ENCODE measurements at regions not wholly inside any gene's neighbourhood (a gene's known extent, or its start where the extent isn't known, plus 50 kb on each side); places are given as distances from the start of the nearest gene placed in this dataset.

DNA sequence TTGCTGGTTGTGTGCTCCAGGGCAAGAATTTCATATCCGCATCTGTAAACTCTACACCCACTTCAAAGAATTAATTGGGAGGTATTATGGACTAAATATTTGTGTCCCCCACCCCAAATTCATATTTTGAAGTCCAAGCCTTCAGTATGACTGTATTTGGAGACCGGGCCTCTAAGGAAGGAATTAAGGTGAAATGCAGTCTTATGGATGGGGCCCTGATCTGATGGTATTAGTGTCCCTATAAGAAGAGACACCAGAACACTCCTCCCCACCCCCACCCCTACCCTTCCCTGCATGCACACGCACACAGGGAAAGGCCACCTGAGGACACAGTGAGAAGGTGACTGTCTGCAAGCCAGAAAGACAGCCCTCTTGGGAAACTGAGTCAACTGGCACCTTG lies 332.4 kb downstream of the RPS6KC1 start:
- no peak for DNase-seq (ENCODE audit: low read depth)
- TF ChIP-seq, protein P1, sequence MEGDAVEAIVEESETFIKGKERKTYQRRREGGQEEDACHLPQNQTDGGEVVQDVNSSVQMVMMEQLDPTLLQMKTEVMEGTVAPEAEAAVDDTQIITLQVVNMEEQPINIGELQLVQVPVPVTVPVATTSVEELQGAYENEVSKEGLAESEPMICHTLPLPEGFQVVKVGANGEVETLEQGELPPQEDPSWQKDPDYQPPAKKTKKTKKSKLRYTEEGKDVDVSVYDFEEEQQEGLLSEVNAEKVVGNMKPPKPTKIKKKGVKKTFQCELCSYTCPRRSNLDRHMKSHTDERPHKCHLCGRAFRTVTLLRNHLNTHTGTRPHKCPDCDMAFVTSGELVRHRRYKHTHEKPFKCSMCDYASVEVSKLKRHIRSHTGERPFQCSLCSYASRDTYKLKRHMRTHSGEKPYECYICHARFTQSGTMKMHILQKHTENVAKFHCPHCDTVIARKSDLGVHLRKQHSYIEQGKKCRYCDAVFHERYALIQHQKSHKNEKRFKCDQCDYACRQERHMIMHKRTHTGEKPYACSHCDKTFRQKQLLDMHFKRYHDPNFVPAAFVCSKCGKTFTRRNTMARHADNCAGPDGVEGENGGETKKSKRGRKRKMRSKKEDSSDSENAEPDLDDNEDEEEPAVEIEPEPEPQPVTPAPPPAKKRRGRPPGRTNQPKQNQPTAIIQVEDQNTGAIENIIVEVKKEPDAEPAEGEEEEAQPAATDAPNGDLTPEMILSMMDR (IDR thresholded peaks at IDR 0.05; ENCODE audit: insufficient read depth, low read depth, low read length, missing control alignments): no peak
- no peak overlapping the region for H3K4me3 ChIP-seq (ENCODE audit: low read depth, low read length)

DNA sequence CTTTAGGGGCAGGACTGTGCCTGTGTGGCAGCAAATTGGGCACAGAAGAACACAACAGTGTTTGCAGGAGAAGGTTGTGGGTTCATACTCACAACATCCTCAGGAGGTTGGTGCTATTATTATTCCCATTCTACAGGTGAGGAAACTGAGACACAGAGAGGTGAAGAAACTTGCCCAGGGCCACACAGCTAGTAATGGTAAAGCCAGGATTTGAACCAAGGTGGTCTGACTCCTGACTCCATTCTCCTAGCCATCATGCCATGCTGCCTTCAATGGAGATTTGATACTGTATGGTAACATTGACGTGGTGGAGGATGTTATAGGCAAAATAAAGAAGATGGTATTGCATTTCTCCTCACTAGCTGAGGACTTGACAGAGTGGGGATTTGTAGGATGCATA lies 334.2 kb downstream of the RPS6KC1 start:
- TF ChIP-seq, protein P1 (IDR thresholded peaks at IDR 0.05; ENCODE audit: insufficient read depth, low read depth, low read length, missing control alignments): no peak

DNA sequence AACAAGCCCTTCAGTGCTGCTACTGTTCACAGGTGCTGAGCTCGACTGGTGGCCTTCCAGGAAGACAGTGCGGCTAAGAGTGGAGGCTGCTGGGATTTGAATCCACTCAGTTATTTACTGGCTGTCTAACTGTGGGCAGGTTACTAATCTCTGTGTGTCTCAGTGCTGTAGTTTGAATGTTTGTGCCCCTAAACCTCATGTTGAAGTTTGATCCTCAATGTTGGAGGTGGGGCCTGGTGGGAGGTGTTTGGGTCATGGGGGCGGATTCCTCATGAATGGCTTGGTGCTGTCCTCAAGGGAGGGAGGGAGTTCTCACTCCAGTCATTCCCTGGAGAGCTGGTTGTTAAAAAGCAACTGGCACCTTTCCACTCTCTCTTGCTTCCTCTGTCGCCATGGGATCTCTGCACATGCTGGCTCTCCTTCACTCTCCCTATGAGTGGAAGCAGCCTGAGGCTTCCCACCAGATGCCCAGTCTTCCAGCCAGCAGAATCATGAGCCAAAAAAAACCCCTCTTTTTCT lies 334.8 kb downstream of the RPS6KC1 start:
- TF ChIP-seq, protein P1 (IDR thresholded peaks at IDR 0.05; ENCODE audit: insufficient read depth, low read depth, low read length, missing control alignments): no peak
- DNase-seq (ENCODE audit: low read depth): no peak

More for the DNA sequence above, 334.2 kb downstream of the RPS6KC1 start:
- DNase-seq (ENCODE audit: low read depth): no peak
- H3K4me3 ChIP-seq (ENCODE audit: low read depth, low read length): no peak overlapping the region

DNA sequence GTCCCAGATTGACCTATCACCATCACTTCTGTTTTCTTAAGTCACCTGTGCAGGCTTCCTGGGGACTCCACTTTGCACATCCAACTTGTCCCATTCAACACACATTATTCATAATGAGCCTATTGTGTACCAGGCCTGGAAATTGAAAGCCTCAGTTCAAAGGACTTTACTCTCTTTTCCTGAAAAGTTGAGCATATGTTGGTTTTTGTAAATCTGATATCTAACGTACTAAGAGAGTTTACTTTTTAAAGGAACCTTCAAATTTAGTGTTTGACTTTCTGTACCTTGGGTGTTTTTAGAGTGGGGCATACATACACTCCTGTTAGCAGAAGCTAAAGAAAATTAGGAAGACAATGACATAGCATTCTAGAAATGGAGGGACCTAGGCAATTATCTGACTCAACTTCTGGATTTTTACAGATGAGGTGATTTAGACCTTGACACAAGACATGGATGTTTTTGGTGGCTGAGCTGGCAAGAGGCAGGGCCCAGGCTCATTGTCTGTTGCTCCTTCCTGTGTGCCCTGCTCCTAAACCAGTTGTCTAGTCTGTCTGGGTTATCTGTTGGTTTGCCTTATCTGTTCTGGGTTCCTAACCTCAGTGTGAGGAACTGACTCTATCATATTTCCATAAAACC lies 336.5 kb downstream of the RPS6KC1 start:
- H3K4me3 ChIP-seq (ENCODE audit: low read depth, low read length): no peak overlapping the region
- TF ChIP-seq, protein P1 (IDR thresholded peaks at IDR 0.05; ENCODE audit: insufficient read depth, low read depth, low read length, missing control alignments): no peak
- no peak for DNase-seq (ENCODE audit: low read depth)

More for the DNA sequence above, 334.8 kb downstream of the RPS6KC1 start:
- no peak overlapping the region for H3K4me3 ChIP-seq (ENCODE audit: low read depth, low read length)

DNA sequence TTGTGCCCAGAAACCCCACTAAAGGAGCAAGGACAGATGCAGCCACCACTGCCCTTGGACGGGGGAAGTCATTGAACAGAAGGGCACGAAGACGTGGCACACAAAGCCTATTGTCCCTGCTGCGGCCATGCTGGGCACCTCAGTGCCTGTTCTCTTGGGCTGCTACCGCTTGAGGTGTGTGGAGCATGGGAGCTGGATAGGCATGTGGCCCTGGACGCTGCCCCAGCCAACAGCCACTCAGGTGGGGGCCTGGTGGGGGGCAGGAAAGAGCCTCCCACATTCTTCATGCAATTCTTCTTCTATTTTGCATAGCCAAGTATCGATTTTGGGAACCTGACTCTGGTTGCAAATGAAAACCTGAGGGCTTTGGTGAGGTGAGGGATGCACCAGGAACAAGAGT lies 337.2 kb downstream of the RPS6KC1 start:
- no peak for DNase-seq (ENCODE audit: low read depth)
- TF ChIP-seq, protein P1 (IDR thresholded peaks at IDR 0.05; ENCODE audit: insufficient read depth, low read depth, low read length, missing control alignments): no peak
- no peak overlapping the region for H3K4me3 ChIP-seq (ENCODE audit: low read depth, low read length)

DNA sequence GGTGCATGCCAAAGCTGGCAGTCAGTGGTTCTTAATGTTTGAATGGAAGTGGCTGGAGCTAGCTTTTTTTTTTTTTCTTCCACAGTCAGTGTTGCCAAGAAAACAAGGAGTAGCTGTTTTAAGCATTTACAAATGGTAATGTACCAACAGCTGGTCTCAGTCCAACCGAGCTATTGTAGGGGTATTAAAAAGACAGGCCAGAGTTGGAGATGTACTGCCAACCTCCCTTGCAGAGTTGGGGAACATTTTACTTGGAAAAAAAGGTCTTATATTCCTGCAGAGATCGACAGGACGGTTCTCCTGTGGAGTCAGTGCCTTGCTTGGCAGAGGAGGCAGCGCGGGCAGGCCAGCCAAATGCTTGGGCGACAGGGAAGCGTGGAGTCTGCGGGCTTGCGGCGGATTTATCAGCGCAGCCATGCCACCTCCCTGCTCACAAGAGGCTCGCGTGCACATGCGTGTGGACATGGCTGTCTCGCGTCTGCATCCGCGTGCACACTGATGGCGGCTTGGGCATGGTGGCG lies 338.1 kb downstream of the RPS6KC1 start:
- no peak overlapping the region for H3K4me3 ChIP-seq (ENCODE audit: low read depth, low read length)
- no peak for DNase-seq (ENCODE audit: low read depth)
- TF ChIP-seq, protein P1 (IDR thresholded peaks at IDR 0.05; ENCODE audit: insufficient read depth, low read depth, low read length, missing control alignments): no peak

All from GM12865 (cell line).